ENCODE measurements at regions not wholly inside any gene's neighbourhood (a gene's known extent, or its start where the extent isn't known, plus 50 kb on each side); places are given as distances from the start of the nearest gene placed in this dataset.

GRCh38 chr4:116015549-116015948 is 902.1 kb upstream of the NDST4 start:
- Histone ChIP-seq H3K4me3 (no peak overlapping the region), H3K4me1 (no peaks in the 10 kb centered on the region), H3K9me3 (peaks cover 6 to 94% (median 78%) of the 10 kb centered on the region in 8 donors), H3K36me3 (no peaks in the 10 kb centered on the region), H3K27ac (peak overlapping the region in 2 of 8 donors; percentile 30 to 33), H3K27me3 (replicated peaks in 1 of 7) (no peaks in the 10 kb centered on the region)
- DNase-seq, result no peak
- intact Hi-C loops (cut with DNase I; ENCODE audit: low total_unique reads), result no loop called here
- 70 to 93% (median 78%) methylated on average over 5 of the region's 5 CpGs for WGBS, 5 donors
- TF ChIP-seq, protein P1, sequence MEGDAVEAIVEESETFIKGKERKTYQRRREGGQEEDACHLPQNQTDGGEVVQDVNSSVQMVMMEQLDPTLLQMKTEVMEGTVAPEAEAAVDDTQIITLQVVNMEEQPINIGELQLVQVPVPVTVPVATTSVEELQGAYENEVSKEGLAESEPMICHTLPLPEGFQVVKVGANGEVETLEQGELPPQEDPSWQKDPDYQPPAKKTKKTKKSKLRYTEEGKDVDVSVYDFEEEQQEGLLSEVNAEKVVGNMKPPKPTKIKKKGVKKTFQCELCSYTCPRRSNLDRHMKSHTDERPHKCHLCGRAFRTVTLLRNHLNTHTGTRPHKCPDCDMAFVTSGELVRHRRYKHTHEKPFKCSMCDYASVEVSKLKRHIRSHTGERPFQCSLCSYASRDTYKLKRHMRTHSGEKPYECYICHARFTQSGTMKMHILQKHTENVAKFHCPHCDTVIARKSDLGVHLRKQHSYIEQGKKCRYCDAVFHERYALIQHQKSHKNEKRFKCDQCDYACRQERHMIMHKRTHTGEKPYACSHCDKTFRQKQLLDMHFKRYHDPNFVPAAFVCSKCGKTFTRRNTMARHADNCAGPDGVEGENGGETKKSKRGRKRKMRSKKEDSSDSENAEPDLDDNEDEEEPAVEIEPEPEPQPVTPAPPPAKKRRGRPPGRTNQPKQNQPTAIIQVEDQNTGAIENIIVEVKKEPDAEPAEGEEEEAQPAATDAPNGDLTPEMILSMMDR (IDR thresholded peaks at IDR 0.05 in 8 of 11, conservative IDR thresholded peaks at IDR 0.05 in 3 of 11), result no peak

DNA sequence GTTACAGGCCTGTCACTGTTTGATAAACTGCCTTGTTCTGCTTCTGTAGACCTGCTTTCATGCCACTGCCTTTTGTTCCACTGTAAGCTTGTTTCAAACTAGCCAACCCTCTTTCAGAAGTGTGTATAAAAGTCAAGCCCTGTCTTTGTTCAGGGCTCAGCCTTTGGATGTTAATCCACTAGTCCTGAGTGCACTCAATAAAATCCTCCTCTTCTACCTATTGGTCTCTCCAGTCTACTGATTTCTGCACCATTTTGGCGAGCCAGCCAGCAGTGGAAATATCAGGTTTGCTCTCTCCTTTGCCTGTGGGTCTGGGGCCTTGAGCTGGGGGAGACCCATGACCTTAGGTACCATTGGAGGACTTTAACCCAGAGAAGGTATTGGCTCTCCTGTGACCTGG is 901.6 kb upstream of the NDST4 start:
- TF ChIP-seq POLR2A (IDR thresholded peaks at IDR 0.05) (no peak), POLR2AphosphoS5 (IDR thresholded peaks at IDR 0.05) (no peak)
- TF ChIP-seq, protein P1 (IDR thresholded peaks at IDR 0.05 in 8 of 11, conservative IDR thresholded peaks at IDR 0.05 in 3 of 11), result no peak
- 58 to 82% (median 59%) methylated on average over 1 of the region's 1 CpG for WGBS, 5 donors
- H3K36me3 ChIP-seq, result no peaks in the 10 kb centered on the region
- no peak for DNase-seq
- no peak overlapping the region for H3K4me3 ChIP-seq
- intact Hi-C loops (cut with DNase I; ENCODE audit: low total_unique reads), result no loop called here
- H3K27me3 ChIP-seq (replicated peaks in 1 of 7), result no peaks in the 10 kb centered on the region
- H3K27ac ChIP-seq, result peak overlapping the region in 1 of 8 donors; percentile 30
- no peaks in the 10 kb centered on the region for H3K4me1 ChIP-seq
- H3K9me3 ChIP-seq, result peaks cover 6 to 89% (median 73%) of the 10 kb centered on the region in 8 donors

DNA sequence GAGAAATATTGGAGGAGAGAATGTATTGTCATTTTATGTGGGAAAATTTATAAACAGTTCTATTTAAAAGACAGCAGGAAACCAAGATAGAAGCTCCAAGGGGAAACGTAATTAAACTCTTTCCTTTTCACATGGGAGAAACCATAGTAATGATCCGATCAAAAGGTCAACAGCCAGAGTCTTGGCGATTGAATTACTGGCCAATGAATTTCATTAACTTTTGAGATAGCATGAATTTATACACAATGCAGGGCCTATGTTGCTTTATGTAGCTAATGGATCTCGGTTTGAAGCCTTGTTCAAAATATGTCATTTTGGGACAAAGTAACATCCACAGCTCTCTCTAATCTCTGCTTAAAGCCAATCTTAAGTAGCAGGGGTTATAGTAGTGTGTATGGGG is 897.5 kb upstream of the NDST4 start:
- intact Hi-C loops (cut with DNase I; ENCODE audit: low total_unique reads), result no loop called here
- TF ChIP-seq POLR2A (IDR thresholded peaks at IDR 0.05) (no peak), POLR2AphosphoS5 (IDR thresholded peaks at IDR 0.05) (no peak)
- TF ChIP-seq, protein P1 (IDR thresholded peaks at IDR 0.05 in 8 of 11, conservative IDR thresholded peaks at IDR 0.05 in 3 of 11), result no peak
- no peaks in the 10 kb centered on the region for H3K4me1 ChIP-seq
- H3K4me3 ChIP-seq, result no peak overlapping the region
- no peak overlapping the region for H3K27ac ChIP-seq
- 66 to 75% (median 70%) methylated on average over 4 of the region's 4 CpGs for WGBS, 5 donors
- no peaks in the 10 kb centered on the region for H3K27me3 ChIP-seq (replicated peaks in 1 of 7)
- H3K9me3 ChIP-seq, result peaks cover 6 to 48% (median 33%) of the 10 kb centered on the region in 8 donors
- no peak for DNase-seq
- H3K36me3 ChIP-seq, result no peaks in the 10 kb centered on the region

GRCh38 chr4:116005806-116006088 is 892.3 kb upstream of the NDST4 start:
- Histone ChIP-seq H3K27me3 (replicated peaks in 1 of 7) (no peaks in the 10 kb centered on the region), H3K9me3 (no peaks in the 10 kb centered on the region), H3K36me3 (no peaks in the 10 kb centered on the region), H3K4me1 (no peaks in the 10 kb centered on the region), H3K27ac (no peak overlapping the region), H3K4me3 (no peak overlapping the region)
- no peak for DNase-seq
- intact Hi-C loops (cut with DNase I; ENCODE audit: low total_unique reads), result no loop called here
- TF ChIP-seq POLR2AphosphoS5 (IDR thresholded peaks at IDR 0.05) (no peak), POLR2A (IDR thresholded peaks at IDR 0.05) (no peak)
- TF ChIP-seq, protein P1 (IDR thresholded peaks at IDR 0.05 in 8 of 11, conservative IDR thresholded peaks at IDR 0.05 in 3 of 11), result no peak
- 62 to 92% (median 67%) methylated on average over 1 of the region's 1 CpG for WGBS, 5 donors
